HepG2 (cell line): ENCODE measurements at regions not wholly inside any gene's neighbourhood (a gene's known extent, or its start where the extent isn't known, plus 50 kb on each side); places are given as distances from the start of the nearest gene placed in this dataset.

ENCODE experiments used
- ATAC-seq: fragments of 200-7000 bp; cut with Tn5 transposase; 3 replicates; pipeline ENCODE4 v1.9.1; 2020; ENCODE audit warnings: mild to moderate bottlenecking, moderate library complexity
- BruUV-seq: library from RNA; stranded (reverse); fragments of 400-500 nt; replicated peaks from 2 replicates; lab custom pipeline; 2021; lab: Mats Ljungman, UMichigan
- CTCF ChIA-PET: fragments of 300-600 bp; formaldehyde crosslinking; extraction: SDS; loops from one replicate; lab custom pipeline; 2021; ENCODE audit warnings: low total read pairs, inconsistent platforms, low intra/inter-chr PET ratio; lab: Yijun Ruan, JAX
- POLR2A ChIA-PET: fragments of 350-600 bp; sonication (Branson Sonifier 250); formaldehyde crosslinking; loops from one replicate; lab custom pipeline; 2020; ENCODE audit warnings: antibody characterized with exemption, inconsistent platforms; lab: Yijun Ruan, JAX
- DNase-seq: peaks from one replicate; pipeline ENCODE4 v3.0.0-alpha.2; 2015; ENCODE audit warnings: low spot score
- FAIRE-seq: peaks from 3 replicates; lab custom pipeline; 2011; peaks lifted over from hg19 to GRCh38; lab: Jason Lieb, UNC
- H2AFZ ChIP-seq: one replicate; pipeline ENCODE4 v1.6.1; 2011; ENCODE audit warnings: low read length, inconsistent platforms
- H3K27ac ChIP-seq: fragments of 300-600 bp; 3 replicates; pipeline ENCODE4 v1.8.0; 2011; ENCODE audit warnings: mixed run types, mild to moderate bottlenecking, mixed read lengths, low read length, inconsistent platforms; ENCODE audit not compliant: insufficient read depth; ENCODE audit errors: extremely low read length
- H3K27me3 ChIP-seq, 2 experiments: fragments of 200-600 bp in 1 of 2; 2 replicates in 1 of 2; 3 replicates in 1 of 2; pipeline versions ENCODE4 v1.6.0 to v1.8.0; 2011; ENCODE audit warnings: low read length in 2 of 2, mild to moderate bottlenecking in 2 of 2, moderate library complexity in 2 of 2, inconsistent platforms in 1 of 2; ENCODE audit not compliant: insufficient read depth in 2 of 2, control insufficient read depth in 1 of 2
- H3K36me3 ChIP-seq, 2 experiments: fragments of 200-600 bp in 1 of 2; replicated peaks in 1 of 2; 2 replicates in 1 of 2; 3 replicates in 1 of 2; pipeline versions ENCODE4 v1.5.1 to v1.8.0; 2011; ENCODE audit warnings: low read length in 2 of 2, inconsistent platforms in 1 of 2; ENCODE audit not compliant: insufficient read depth in 2 of 2, control insufficient read depth in 1 of 2
- H3K4me1 ChIP-seq: 2 replicates; pipeline ENCODE4 v1.5.1; 2012; ENCODE audit warnings: low read length, inconsistent platforms; ENCODE audit not compliant: insufficient read depth
- H3K4me2 ChIP-seq: 2 replicates; pipeline ENCODE4 v1.6.0; 2011; ENCODE audit warnings: low read depth, low read length, inconsistent platforms
- H3K4me3 ChIP-seq, 3 experiments: fragments of 200-600 bp in 1 of 3; sonication (generic), shearing (Covaris generic) in 1 of 3; replicated peaks in 1 of 3; 2 replicates each; pipeline ENCODE4 v1.5.1; 2011 to 2016; ENCODE audit warnings: low read length in 3 of 3, inconsistent platforms in 2 of 3, low read depth in 2 of 3, mild to moderate bottlenecking in 2 of 3, control low read depth in 1 of 3, mixed read lengths in 1 of 3; ENCODE audit not compliant: insufficient read depth in 1 of 3
- H3K79me2 ChIP-seq: one replicate; pipeline ENCODE4 v1.6.1; 2011; ENCODE audit warnings: low read length, inconsistent platforms; ENCODE audit not compliant: insufficient read depth
- H3K9ac ChIP-seq: 2 replicates; pipeline ENCODE4 v1.6.0; 2011; ENCODE audit warnings: mild to moderate bottlenecking, low read depth, low read length, inconsistent platforms; ENCODE audit not compliant: insufficient read depth
- H3K9me3 ChIP-seq: 2 replicates; pipeline ENCODE4 v1.5.1; 2012; ENCODE audit warnings: mild to moderate bottlenecking, low read length
- H4K20me1 ChIP-seq: 2 replicates; pipeline ENCODE4 v1.6.0; 2011; ENCODE audit warnings: inconsistent platforms, mild to moderate bottlenecking, low read length, moderate library complexity; ENCODE audit not compliant: insufficient read depth
- ARNT ChIP-seq: fragments of 450-650 bp; IDR thresholded peaks from 2 replicates; pipeline ENCODE4 v1.6.1; 2017
- ATF4 ChIP-seq, 2 experiments: fragments of 450-650 bp in 1 of 2; sonication (generic) in 1 of 2; formaldehyde crosslinking; IDR thresholded peaks; 2 replicates each; pipeline versions ENCODE4 v1.5.0 to v1.8.0; 2020 to 2022; ENCODE audit warnings: mild to moderate bottlenecking in 1 of 2, missing genetic modification reagents in 1 of 2
- CCAR2 ChIP-seq: fragments of 200-400 bp; formaldehyde crosslinking; optimal IDR thresholded peaks from 2 replicates; pipeline ENCODE3; 2018; ENCODE audit warnings: low read depth, mild to moderate bottlenecking, low read length, moderate library complexity
- CHCHD3 ChIP-seq: sonication (generic); formaldehyde crosslinking; IDR thresholded peaks from 2 replicates; pipeline ENCODE4 v1.8.0; 2022; ENCODE audit warnings: mild to moderate bottlenecking, missing genetic modification reagents, moderate library complexity
- FLYWCH1 ChIP-seq: sonication (generic); formaldehyde crosslinking; IDR thresholded peaks from 2 replicates; pipeline ENCODE4 v1.8.1; 2023; ENCODE audit warnings: mild to moderate bottlenecking, missing genetic modification reagents
- GZF1 ChIP-seq: sonication (generic); formaldehyde crosslinking; IDR thresholded peaks from 2 replicates; pipeline ENCODE4 v1.5.1; 2020; ENCODE audit warnings: mild to moderate bottlenecking, missing genetic modification reagents
- JUN ChIP-seq: sonication (generic); formaldehyde crosslinking; IDR thresholded peaks from 2 replicates; pipeline ENCODE4 v1.4.0; 2020; ENCODE audit warnings: mild to moderate bottlenecking, missing genetic modification reagents
- MAFF ChIP-seq: IDR thresholded peaks from 2 replicates; pipeline ENCODE4 v1.6.1; 2011; ENCODE audit warnings: low read depth, low read length, improper control_type of control experiment
- MAFK ChIP-seq, 2 experiments: IDR thresholded peaks in 1 of 2; conservative IDR thresholded peaks in 1 of 2; 2 replicates each; pipeline ENCODE4 v1.6.1; 2011; ENCODE audit warnings: improper control_type of control experiment in 2 of 2, low read length in 2 of 2
- MEIS1 ChIP-seq: sonication (generic); formaldehyde crosslinking; IDR thresholded peaks from 2 replicates; pipeline ENCODE4 v1.9.0; 2021; ENCODE audit warnings: mild to moderate bottlenecking, missing genetic modification reagents, moderate library complexity, borderline replicate concordance
- SMC3 ChIP-seq: IDR thresholded peaks from 2 replicates; pipeline ENCODE4 v1.6.1; 2011; ENCODE audit warnings: low read length, improper control_type of control experiment
- SOX5 ChIP-seq: IDR thresholded peaks from 2 replicates; pipeline ENCODE4 v1.6.1; 2016; ENCODE audit warnings: borderline replicate concordance
- ZBTB33 ChIP-seq: sonication (generic); formaldehyde crosslinking; IDR thresholded peaks from 2 replicates; pipeline ENCODE4 v1.4.0; 2020; ENCODE audit warnings: missing genetic modification reagents
- ZFYVE20 ChIP-seq: sonication (generic); formaldehyde crosslinking; IDR thresholded peaks from 2 replicates; pipeline ENCODE4 v1.8.0; 2023; ENCODE audit warnings: low read depth, mild to moderate bottlenecking, moderate library complexity, missing genetic modification reagents, borderline replicate concordance
- ZNF224 ChIP-seq: sonication (generic); formaldehyde crosslinking; IDR thresholded peaks from 2 replicates; pipeline ENCODE4 v1.5.0; 2020; ENCODE audit warnings: mild to moderate bottlenecking, missing genetic modification reagents
- ZNF232 ChIP-seq: sonication (generic); formaldehyde crosslinking; IDR thresholded peaks from 2 replicates; pipeline ENCODE4 v1.4.0; 2020; ENCODE audit warnings: missing genetic modification reagents, borderline replicate concordance
- ZNF329 ChIP-seq: sonication (generic); formaldehyde crosslinking; IDR thresholded peaks from 2 replicates; pipeline ENCODE4 v1.9.0; 2021; ENCODE audit warnings: low read depth, mild to moderate bottlenecking, missing genetic modification reagents
- ZNF350 ChIP-seq: sonication (generic); formaldehyde crosslinking; IDR thresholded peaks from 2 replicates; pipeline ENCODE4 v1.4.0; 2020; ENCODE audit warnings: mild to moderate bottlenecking, low read depth, missing genetic modification reagents, borderline replicate concordance
- ZNF777 ChIP-seq: sonication (generic); formaldehyde crosslinking; IDR thresholded peaks from 2 replicates; pipeline ENCODE4 v1.4.0; 2020; ENCODE audit warnings: missing genetic modification reagents
- WGBS: methylation state at CpG from one replicate; pipeline ENCODE4 v1.1.6; 2017; ENCODE audit warnings: low lambda C conversion rate; 5-methylcytosine and 5-hydroxymethylcytosine counted together
- in situ Hi-C: cut with HindIII; loops from 2 replicates; pipeline ENCODE4 v1.10.0; 2017; ENCODE audit warnings: low pct_unique_long_range_greater_than_20kb; ENCODE audit not compliant: extremely low pct_ligation_motif_present
- intact Hi-C: fragments of 100-400 bp; cut with micrococcal nuclease; formaldehyde crosslinking; loops from one replicate; pipeline ENCODE4 v1.10.0; 2022; ENCODE audit not compliant: unreplicated experiment

GRCh38 chr4:158346576-158346975 lies 136.3 kb downstream of the TMEM144 start:
- TF ChIP-seq GZF1 (CRISPR knock-in tag) (no peak), ZNF224 (CRISPR knock-in tag) (no peak), MAFK (conservative IDR thresholded peaks at IDR 0.05 in 1 of 2, IDR thresholded peaks at IDR 0.05 in 1 of 2; ENCODE audit: low read length in 2 of 2) (peak; percentile 84 to 90), MEIS1 (CRISPR knock-in tag) (no peak), MAFF (peak; percentile 88)
- intact Hi-C loops: no loop called here

GRCh38 chr4:158347556-158347955 lies 137.3 kb downstream of the TMEM144 start:
- 0% methylated on average over 1 of the region's 1 CpG for WGBS
- TF ChIP-seq ZNF777 (CRISPR knock-in tag): no peak
- TF ChIP-seq ZNF329 (CRISPR knock-in tag): no peak
- no peak for TF ChIP-seq ZNF350
- no peak for TF ChIP-seq SOX5 (CRISPR knock-in tag)
- TF ChIP-seq ZBTB33 (CRISPR knock-in tag): no peak
- no peak for TF ChIP-seq ZFYVE20 (CRISPR knock-in tag)
- TF ChIP-seq ATF4 (CRISPR knock-in tag; IDR thresholded peaks at IDR 0.05): no peak
- TF ChIP-seq FLYWCH1: no peak
- TF ChIP-seq JUN (CRISPR knock-in tag): no peak
- TF ChIP-seq SMC3: no peak
- no peak for TF ChIP-seq CCAR2
- no peak for TF ChIP-seq CHCHD3
- TF ChIP-seq ARNT: no peak
- no peak for TF ChIP-seq ZNF232 (CRISPR knock-in tag)
- TF ChIP-seq, all 625 proteins: peak for 0
- intact Hi-C loops: no loop called here
- no peaks in the 10 kb centered on the region for H3K9me3 ChIP-seq
- H3K79me2 ChIP-seq: no peaks in the 10 kb centered on the region
- no peak overlapping the region for H3K27ac ChIP-seq
- H3K4me1 ChIP-seq: no peaks in the 10 kb centered on the region
- ChIA-PET POLR2A (no interaction called here), CTCF (no interaction called here)
- H3K9ac ChIP-seq: no peak overlapping the region
- in situ Hi-C loops: no loop called here
- H3K4me2 ChIP-seq: no peak overlapping the region
- DNase-seq: no peak
- ATAC-seq: no peak
- no peak overlapping the region for H2AFZ ChIP-seq
- H3K4me3 ChIP-seq: no peak overlapping the region
- no peaks in the 10 kb centered on the region for H3K27me3 ChIP-seq
- no peaks in the 10 kb centered on the region for H4K20me1 ChIP-seq
- no peak for FAIRE-seq
- no peaks in the 10 kb centered on the region for H3K36me3 ChIP-seq
- no TSS peak for BruUV-seq

More at GRCh38 chr4:158346576-158346975, 136.3 kb downstream of the TMEM144 start:
- FAIRE-seq (no peak), DNase-seq (no peak), ATAC-seq (no peak)
- H3K79me2 ChIP-seq: no peaks in the 10 kb centered on the region
- WGBS: 49% methylated on average over 4 of the region's 4 CpGs
- no peak overlapping the region for H3K4me3 ChIP-seq
- no peaks in the 10 kb centered on the region for H3K9me3 ChIP-seq
- CTCF ChIA-PET: no interaction called here
- H3K36me3 ChIP-seq: no peaks in the 10 kb centered on the region
- in situ Hi-C loops: no loop called here
- H4K20me1 ChIP-seq: no peaks in the 10 kb centered on the region
- POLR2A ChIA-PET: no interaction called here
- no peaks in the 10 kb centered on the region for H3K27me3 ChIP-seq
- BruUV-seq: no TSS peak
- H3K27ac ChIP-seq: no peak overlapping the region
- H2AFZ ChIP-seq: no peak overlapping the region
- no peak overlapping the region for H3K9ac ChIP-seq
- H3K4me1 ChIP-seq: no peaks in the 10 kb centered on the region
- no peak overlapping the region for H3K4me2 ChIP-seq
